ENCODE measurements at regions not wholly inside any gene's neighbourhood (a gene's known extent, or its start where the extent isn't known, plus 50 kb on each side); places are given as distances from the start of the nearest gene placed in this dataset.

GRCh38 chr2:15731213-15731888 is 139.7 kb downstream of the DDX1 start:
- POLR2A ChIA-PET: interaction anchor here (0.5 kb wide), 1 partner anchor 92 kb away, joined by 4 read pairs; no protein-coding TSS in a partner anchor
- CTCF ChIA-PET: no interaction called here

GRCh38 chr2:15731889-15732271 is 140.2 kb downstream of the DDX1 start:
- ChIA-PET CTCF (no interaction called here), POLR2A (interaction anchor here (0.5 kb wide), 1 partner anchor 92 kb away, joined by 4 read pairs; no protein-coding TSS in a partner anchor)

- CTCF ChIA-PET: no interaction called here
- POLR2A ChIA-PET: interaction anchor here (0.5 kb wide), 1 partner anchor 93 kb away, joined by 4 read pairs; no protein-coding TSS in a partner anchor
These were observed 140.8 kb downstream of the DDX1 start for GRCh38 chr2:15732341-15733077.

GRCh38 chr2:15733867-15734673 is 142.4 kb downstream of the DDX1 start:
- CTCF ChIA-PET: no interaction called here
- POLR2A ChIA-PET: no interaction called here

- POLR2A ChIA-PET: no interaction called here
- CTCF ChIA-PET: no interaction called here
These were observed 143.2 kb downstream of the DDX1 start for GRCh38 chr2:15734674-15735483.

- CTCF ChIA-PET: no interaction called here
- POLR2A ChIA-PET: no interaction called here
These were observed 144.0 kb downstream of the DDX1 start for GRCh38 chr2:15735484-15736326.

GRCh38 chr2:15736396-15737180 is 144.9 kb downstream of the DDX1 start:
- CTCF ChIA-PET: no interaction called here
- POLR2A ChIA-PET: no interaction called here

- CTCF ChIA-PET: no interaction called here
- POLR2A ChIA-PET: no interaction called here
These were observed 145.9 kb downstream of the DDX1 start for GRCh38 chr2:15737314-15738224.

- POLR2A ChIA-PET: no interaction called here
These were observed 146.5 kb downstream of the DDX1 start for GRCh38 chr2:15738225-15738546.

GRCh38 chr2:15738943-15739342 is 147.3 kb downstream of the DDX1 start:
- CTCF ChIA-PET: no interaction called here

More at GRCh38 chr2:15738225-15738546, 146.5 kb downstream of the DDX1 start:
- CTCF ChIA-PET: no interaction called here

GRCh38 chr2:15744820-15745219 is 153.2 kb downstream of the DDX1 start:
- ChIA-PET CTCF (no interaction called here), POLR2A (no interaction called here)

More at GRCh38 chr2:15738943-15739342, 147.3 kb downstream of the DDX1 start:
- POLR2A ChIA-PET: no interaction called here

GRCh38 chr2:15745350-15745749 is 153.7 kb downstream of the DDX1 start:
- ChIA-PET CTCF (no interaction called here), POLR2A (no interaction called here)

- ChIA-PET POLR2A (no interaction called here), CTCF (no interaction called here)
These were observed 154.4 kb downstream of the DDX1 start for GRCh38 chr2:15745907-15746702.

- ChIA-PET CTCF (no interaction called here), POLR2A (no interaction called here)
These were observed 155.3 kb downstream of the DDX1 start for GRCh38 chr2:15746703-15747550.

GRCh38 chr2:15747603-15748471 is 156.2 kb downstream of the DDX1 start:
- ChIA-PET POLR2A (no interaction called here), CTCF (no interaction called here)
